GM23248 (cell line): ENCODE measurements at regions not wholly inside any gene's neighbourhood (a gene's known extent, or its start where the extent isn't known, plus 50 kb on each side); places are given as distances from the start of the nearest gene placed in this dataset.

Experiments used
- EZH2 ChIP-seq: fragments of 200-600 bp; sonication (generic); IDR thresholded peaks from 2 replicates; pipeline ENCODE4 v1.6.1; 2018; ENCODE audit warnings: antibody characterized with exemption, mild to moderate bottlenecking; ENCODE audit not compliant: insufficient read depth, poor library complexity, severe bottlenecking
- EZH2phosphoT487 ChIP-seq: fragments of 200-600 bp; sonication (generic); IDR thresholded peaks from 2 replicates; pipeline ENCODE4 v1.6.1; 2018; ENCODE audit warnings: antibody characterized with exemption, moderate library complexity, mild to moderate bottlenecking, low read depth; ENCODE audit not compliant: insufficient read depth

DNA sequence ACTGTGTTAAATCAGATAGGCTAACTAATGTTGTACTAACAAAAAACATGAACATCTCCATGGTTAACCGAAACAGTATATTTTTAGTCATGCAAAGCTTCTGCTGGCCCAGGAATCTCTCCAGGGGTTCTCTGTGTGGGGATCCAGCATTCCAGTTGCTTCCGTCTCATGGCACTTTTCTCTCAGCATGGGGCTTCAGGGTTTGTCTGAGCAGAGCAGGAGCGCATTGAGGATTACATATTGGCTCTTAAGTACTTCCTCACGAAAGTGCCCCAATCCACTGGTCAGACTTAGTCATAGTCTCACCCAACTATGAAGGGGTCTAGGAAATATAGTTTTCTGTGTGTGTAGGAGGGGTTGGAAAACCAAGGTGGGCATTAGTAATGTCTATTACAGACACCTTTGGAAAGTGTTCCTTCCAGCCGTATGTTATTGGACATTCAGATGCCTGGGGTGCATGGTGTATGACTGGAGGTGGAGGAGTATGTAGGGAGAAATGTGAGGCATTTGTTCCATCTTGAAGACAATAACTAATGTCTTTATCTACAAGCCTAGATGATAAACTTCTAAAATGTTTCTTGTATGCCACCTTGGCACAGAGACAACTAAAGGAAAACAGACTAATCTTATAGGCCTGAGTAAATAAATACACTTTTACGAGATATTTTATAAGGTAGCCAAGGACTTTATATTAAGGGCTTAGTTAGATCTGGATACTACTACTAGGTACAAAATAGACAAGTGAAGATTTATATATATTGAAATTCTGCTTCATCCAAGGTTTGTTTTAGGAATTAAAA lies 123.8 kb upstream of the ZEB2 start:
- TF ChIP-seq EZH2 (no peak), EZH2phosphoT487 (no peak)
